ENCODE measurements at regions not wholly inside any gene's neighbourhood (a gene's known extent, or its start where the extent isn't known, plus 50 kb on each side); places are given as distances from the start of the nearest gene placed in this dataset.

- TF ChIP-seq, protein P1, sequence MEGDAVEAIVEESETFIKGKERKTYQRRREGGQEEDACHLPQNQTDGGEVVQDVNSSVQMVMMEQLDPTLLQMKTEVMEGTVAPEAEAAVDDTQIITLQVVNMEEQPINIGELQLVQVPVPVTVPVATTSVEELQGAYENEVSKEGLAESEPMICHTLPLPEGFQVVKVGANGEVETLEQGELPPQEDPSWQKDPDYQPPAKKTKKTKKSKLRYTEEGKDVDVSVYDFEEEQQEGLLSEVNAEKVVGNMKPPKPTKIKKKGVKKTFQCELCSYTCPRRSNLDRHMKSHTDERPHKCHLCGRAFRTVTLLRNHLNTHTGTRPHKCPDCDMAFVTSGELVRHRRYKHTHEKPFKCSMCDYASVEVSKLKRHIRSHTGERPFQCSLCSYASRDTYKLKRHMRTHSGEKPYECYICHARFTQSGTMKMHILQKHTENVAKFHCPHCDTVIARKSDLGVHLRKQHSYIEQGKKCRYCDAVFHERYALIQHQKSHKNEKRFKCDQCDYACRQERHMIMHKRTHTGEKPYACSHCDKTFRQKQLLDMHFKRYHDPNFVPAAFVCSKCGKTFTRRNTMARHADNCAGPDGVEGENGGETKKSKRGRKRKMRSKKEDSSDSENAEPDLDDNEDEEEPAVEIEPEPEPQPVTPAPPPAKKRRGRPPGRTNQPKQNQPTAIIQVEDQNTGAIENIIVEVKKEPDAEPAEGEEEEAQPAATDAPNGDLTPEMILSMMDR (conservative IDR thresholded peaks at IDR 0.05) = no peak
- no peak for TF ChIP-seq EZH2 (IDR thresholded peaks at IDR 0.05; ENCODE audit: low read depth)
These were observed 1012.4 kb downstream of the AMY1C start for GRCh38 chr1:104761961-104762570.

Data from PC-9 (cell line).